Loucy (cell line): ENCODE measurements at regions not wholly inside any gene's neighbourhood (a gene's known extent, or its start where the extent isn't known, plus 50 kb on each side); places are given as distances from the start of the nearest gene placed in this dataset.

Source experiments
- EZH2phosphoT487 ChIP-seq: fragments of 200-600 bp; IDR thresholded peaks from 2 replicates; pipeline ENCODE4 v1.6.1; 2018; ENCODE audit warnings: antibody characterized with exemption, mild to moderate bottlenecking, moderate library complexity, borderline replicate concordance
- TF ChIP-seq, protein P1 (sequence below): fragments of 200-600 bp; sonication (generic); conservative IDR thresholded peaks from 2 replicates; pipeline ENCODE4 v1.5.1; 2014; ENCODE audit warnings: mild to moderate bottlenecking, antibody characterized with exemption, low read length

DNA sequence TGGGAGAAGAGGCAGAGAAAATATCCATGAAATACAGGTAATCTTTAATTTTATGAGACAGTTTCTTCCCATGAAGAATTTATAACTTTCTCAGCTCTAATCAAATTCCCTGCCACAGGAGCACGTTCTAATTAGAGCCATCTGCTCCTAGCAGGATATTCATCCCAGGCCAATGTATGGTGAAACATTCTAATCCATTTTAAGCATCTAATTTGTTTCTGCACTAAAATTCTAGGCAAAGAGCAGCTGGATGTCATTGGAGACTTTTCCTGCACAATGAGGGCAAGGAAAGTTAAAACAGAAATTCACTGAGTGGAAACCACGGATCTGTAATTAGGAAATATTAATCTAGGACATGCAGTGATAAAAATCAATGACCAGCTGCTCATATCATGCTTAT is 107.7 kb upstream of the ZFP42 start:
- TF ChIP-seq, protein P1, sequence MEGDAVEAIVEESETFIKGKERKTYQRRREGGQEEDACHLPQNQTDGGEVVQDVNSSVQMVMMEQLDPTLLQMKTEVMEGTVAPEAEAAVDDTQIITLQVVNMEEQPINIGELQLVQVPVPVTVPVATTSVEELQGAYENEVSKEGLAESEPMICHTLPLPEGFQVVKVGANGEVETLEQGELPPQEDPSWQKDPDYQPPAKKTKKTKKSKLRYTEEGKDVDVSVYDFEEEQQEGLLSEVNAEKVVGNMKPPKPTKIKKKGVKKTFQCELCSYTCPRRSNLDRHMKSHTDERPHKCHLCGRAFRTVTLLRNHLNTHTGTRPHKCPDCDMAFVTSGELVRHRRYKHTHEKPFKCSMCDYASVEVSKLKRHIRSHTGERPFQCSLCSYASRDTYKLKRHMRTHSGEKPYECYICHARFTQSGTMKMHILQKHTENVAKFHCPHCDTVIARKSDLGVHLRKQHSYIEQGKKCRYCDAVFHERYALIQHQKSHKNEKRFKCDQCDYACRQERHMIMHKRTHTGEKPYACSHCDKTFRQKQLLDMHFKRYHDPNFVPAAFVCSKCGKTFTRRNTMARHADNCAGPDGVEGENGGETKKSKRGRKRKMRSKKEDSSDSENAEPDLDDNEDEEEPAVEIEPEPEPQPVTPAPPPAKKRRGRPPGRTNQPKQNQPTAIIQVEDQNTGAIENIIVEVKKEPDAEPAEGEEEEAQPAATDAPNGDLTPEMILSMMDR, result no peak
- TF ChIP-seq EZH2phosphoT487, result no peak
